ENCODE measurements at regions not wholly inside any gene's neighbourhood (a gene's known extent, or its start where the extent isn't known, plus 50 kb on each side); places are given as distances from the start of the nearest gene placed in this dataset.

DNA sequence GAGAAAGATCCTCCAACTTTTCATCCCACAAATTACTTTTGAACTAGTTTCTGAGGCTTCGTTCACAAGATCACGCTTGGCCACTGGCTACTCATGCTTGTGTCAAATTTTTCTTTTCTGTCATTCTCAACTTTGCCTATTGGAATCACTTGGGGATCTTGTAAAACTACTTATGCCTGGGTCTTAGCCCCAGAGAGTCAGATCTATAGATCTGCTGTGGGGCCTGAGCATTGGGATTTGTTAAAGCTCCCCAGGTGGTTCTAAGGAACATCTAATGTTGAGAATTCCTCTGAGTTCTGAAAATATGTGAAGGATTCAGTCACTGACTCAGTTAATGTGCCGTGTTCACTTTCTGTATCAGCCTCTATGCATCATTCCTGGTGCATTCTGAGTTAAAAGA, 71.7 kb upstream of the VGLL3 start:
- TF ChIP-seq CTCF (tag by site-specific recombination; IDR thresholded peaks at IDR 0.05) (no peak), BCL11A (tag by site-specific recombination; IDR thresholded peaks at IDR 0.05; ENCODE audit: low read depth) (no peak), ZNF175 (tag by site-specific recombination; IDR thresholded peaks at IDR 0.05) (no peak), MYNN (tag by site-specific recombination; IDR thresholded peaks at IDR 0.05; ENCODE audit: borderline replicate concordance) (no peak), SP2 (tag by site-specific recombination; IDR thresholded peaks at IDR 0.05) (no peak), ZNF140 (tag by site-specific recombination; IDR thresholded peaks at IDR 0.05) (no peak), YY1 (tag by site-specific recombination; IDR thresholded peaks at IDR 0.05) (no peak), EGR2 (tag by site-specific recombination; IDR thresholded peaks at IDR 0.05; ENCODE audit: low read depth) (no peak), ZNF18 (tag by site-specific recombination; IDR thresholded peaks at IDR 0.05) (no peak), ZNF629 (tag by site-specific recombination; IDR thresholded peaks at IDR 0.05) (no peak)
- TF ChIP-seq, protein P1, sequence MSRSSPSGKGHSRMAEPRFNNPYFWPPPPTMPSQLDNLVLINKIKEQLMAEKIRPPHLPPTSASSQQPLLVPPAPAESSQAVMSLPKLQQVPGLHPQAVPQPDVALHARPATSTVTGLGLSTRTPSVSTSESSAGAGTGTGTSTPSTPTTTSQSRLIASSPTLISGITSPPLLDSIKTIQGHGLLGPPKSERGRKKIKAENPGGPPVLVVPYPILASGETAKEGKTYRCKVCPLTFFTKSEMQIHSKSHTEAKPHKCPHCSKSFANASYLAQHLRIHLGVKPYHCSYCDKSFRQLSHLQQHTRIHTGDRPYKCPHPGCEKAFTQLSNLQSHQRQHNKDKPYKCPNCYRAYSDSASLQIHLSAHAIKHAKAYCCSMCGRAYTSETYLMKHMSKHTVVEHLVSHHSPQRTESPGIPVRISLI (tag by site-specific recombination; IDR thresholded peaks at IDR 0.05): no peak
